ENCODE measurements at regions not wholly inside any gene's neighbourhood (a gene's known extent, or its start where the extent isn't known, plus 50 kb on each side); places are given as distances from the start of the nearest gene placed in this dataset.

DNA sequence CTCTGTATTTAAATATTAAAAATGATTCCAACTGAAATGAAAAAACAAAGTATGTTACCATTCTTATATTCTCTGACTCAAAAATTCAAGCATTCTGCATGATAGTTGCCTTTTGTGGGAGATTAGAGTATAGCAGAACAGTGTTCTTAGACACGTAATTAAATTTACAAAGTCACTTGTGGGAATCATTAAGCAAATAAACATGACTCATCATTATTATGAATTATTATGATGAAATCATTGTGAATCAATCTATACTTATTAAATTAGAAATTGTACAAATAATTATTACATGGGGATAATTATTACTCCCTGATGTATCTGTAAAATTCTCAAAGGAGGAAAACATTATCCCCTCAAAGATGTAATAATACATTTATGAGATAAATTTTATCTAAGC is 358.9 kb upstream of the FSTL5 start:
- no peak overlapping the region for H3K4me3 ChIP-seq (ENCODE audit: low read depth, low read length)
- TF ChIP-seq, protein P1, sequence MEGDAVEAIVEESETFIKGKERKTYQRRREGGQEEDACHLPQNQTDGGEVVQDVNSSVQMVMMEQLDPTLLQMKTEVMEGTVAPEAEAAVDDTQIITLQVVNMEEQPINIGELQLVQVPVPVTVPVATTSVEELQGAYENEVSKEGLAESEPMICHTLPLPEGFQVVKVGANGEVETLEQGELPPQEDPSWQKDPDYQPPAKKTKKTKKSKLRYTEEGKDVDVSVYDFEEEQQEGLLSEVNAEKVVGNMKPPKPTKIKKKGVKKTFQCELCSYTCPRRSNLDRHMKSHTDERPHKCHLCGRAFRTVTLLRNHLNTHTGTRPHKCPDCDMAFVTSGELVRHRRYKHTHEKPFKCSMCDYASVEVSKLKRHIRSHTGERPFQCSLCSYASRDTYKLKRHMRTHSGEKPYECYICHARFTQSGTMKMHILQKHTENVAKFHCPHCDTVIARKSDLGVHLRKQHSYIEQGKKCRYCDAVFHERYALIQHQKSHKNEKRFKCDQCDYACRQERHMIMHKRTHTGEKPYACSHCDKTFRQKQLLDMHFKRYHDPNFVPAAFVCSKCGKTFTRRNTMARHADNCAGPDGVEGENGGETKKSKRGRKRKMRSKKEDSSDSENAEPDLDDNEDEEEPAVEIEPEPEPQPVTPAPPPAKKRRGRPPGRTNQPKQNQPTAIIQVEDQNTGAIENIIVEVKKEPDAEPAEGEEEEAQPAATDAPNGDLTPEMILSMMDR (IDR thresholded peaks at IDR 0.05; ENCODE audit: control insufficient read depth, extremely low read depth, insufficient read depth): no peak
- DNase-seq (ENCODE audit: low read depth): no peak

DNA sequence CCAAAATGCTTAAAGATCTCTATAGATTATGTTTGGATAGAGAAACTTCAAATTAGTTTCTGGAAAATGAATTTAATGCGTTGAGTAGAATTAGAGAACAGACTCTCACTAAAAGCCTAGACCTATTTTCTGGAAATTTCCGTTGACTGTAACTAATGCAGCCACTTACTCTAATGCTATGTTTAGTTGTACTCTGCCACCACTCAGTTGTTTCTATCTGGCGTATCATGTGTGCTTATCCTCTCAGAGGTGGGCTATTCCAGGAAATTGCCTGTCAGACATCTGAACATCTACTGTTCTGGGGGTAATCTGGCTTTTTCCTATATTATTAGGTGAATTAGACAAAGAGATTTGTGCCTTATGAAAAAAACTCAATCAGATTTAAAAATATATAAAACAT is 347.1 kb upstream of the FSTL5 start:
- no peak overlapping the region for H3K4me3 ChIP-seq (ENCODE audit: low read depth, low read length)
- no peak for DNase-seq (ENCODE audit: low read depth)
- TF ChIP-seq, protein P1 (IDR thresholded peaks at IDR 0.05; ENCODE audit: control insufficient read depth, extremely low read depth, insufficient read depth): no peak

DNA sequence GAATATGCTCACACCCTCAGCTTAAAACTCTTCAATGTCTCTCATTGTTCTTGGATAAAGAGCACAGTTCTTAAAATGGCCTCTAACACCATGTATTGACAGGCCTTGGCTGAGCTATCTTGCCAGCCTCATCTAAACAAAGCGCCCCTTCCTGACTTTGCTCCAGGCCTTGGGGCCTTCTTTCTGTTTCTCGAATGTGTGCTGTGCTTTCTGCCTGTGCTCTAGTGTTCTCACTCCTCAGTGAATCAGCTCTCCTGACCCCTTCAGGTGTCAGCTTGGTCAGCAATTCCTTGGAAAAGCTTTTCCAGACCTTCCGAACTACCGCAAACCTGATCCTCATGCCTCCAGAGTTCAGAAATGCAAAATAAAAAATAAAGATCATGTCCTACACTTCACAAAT is 346.3 kb upstream of the FSTL5 start:
- H3K4me3 ChIP-seq (ENCODE audit: low read depth, low read length): no peak overlapping the region
- DNase-seq (ENCODE audit: low read depth): no peak
- TF ChIP-seq, protein P1 (IDR thresholded peaks at IDR 0.05; ENCODE audit: control insufficient read depth, extremely low read depth, insufficient read depth): no peak

DNA sequence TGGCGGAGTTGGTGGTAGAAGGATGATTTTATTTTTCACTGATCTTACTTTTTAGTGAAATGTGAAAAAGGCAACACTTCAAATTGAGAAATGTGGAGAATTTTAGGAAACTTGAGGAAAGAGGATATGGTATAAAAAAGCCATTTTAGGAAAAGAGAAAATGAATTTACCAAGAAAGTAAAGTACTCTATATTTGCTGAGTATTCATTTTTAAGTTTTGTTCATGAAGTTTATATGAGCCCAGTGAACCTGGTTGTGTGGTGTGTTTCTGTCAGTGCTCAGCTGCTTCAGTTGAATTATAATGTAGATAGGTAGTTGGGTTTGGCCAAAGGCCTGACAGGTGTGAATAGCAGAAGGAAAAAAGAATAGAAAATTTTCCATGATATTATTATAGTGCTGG is 345.5 kb upstream of the FSTL5 start:
- no peak overlapping the region for H3K4me3 ChIP-seq (ENCODE audit: low read depth, low read length)
- TF ChIP-seq, protein P1 (IDR thresholded peaks at IDR 0.05; ENCODE audit: control insufficient read depth, extremely low read depth, insufficient read depth): no peak
- no peak for DNase-seq (ENCODE audit: low read depth)

DNA sequence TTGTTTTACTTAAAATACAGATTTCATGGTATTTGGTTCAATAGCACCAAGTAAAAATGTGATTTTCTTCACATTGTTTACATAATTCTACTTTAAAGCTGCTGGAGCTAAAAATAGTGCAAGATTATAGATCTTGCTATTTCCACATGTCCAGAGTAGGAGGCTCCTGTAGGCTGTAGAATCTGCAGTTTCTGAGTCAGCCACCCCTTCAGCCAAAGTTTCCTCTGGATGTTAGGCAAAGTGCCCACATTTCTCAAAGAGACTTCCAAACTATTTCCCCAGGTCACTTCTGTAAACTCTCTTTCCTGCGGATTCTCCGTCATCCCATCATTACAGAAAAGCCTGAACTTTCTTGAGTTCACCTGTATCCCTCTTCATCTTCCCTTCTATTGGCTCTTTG is 342.5 kb upstream of the FSTL5 start:
- no peak overlapping the region for H3K4me3 ChIP-seq (ENCODE audit: low read depth, low read length)
- no peak for DNase-seq (ENCODE audit: low read depth)
- TF ChIP-seq, protein P1 (IDR thresholded peaks at IDR 0.05; ENCODE audit: control insufficient read depth, extremely low read depth, insufficient read depth): no peak

DNA sequence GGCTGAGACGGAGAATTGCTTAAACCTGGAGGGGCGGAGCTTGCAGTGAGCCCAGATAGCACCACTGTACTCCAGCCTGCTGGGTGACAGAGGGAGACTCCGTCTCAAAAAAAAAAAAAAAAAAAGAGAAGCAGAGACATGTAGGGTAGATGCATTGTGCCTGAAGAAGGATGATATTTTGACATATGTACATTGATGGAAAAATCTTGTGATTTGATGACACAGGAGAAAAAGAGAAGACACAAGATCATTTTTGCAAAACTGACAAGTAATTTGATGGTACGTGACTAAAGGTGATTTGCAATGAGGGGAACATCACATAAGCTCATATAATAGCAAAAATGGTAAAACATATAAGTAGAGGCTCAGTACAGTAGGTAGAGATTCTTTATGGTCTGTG is 340.1 kb upstream of the FSTL5 start:
- no peak overlapping the region for H3K4me3 ChIP-seq (ENCODE audit: low read depth, low read length)
- TF ChIP-seq, protein P1 (IDR thresholded peaks at IDR 0.05; ENCODE audit: control insufficient read depth, extremely low read depth, insufficient read depth): no peak
- no peak for DNase-seq (ENCODE audit: low read depth)

DNA sequence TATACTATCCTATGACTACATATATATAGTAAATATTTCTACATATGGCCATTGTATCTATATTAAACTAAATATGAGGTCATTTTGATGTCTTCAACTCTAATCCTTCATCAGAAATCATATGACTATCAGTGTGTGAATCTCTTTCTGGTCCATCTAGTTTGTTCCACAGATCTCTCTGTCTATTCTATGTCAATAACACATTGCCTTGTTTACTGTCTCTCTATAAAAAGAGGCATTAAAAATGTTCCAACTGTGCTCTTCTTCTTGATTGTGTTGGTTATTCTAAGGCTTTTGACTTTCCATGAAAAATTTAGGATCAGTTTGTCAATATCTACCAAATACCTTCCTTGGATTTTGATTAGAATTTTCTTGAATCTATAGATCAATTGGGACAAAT is 338.3 kb upstream of the FSTL5 start:
- DNase-seq (ENCODE audit: low read depth): peak; percentile 52
- H3K4me3 ChIP-seq (ENCODE audit: low read depth, low read length): no peak overlapping the region
- TF ChIP-seq, protein P1 (IDR thresholded peaks at IDR 0.05; ENCODE audit: control insufficient read depth, extremely low read depth, insufficient read depth): no peak
